ENCODE measurements at regions not wholly inside any gene's neighbourhood (a gene's known extent, or its start where the extent isn't known, plus 50 kb on each side); places are given as distances from the start of the nearest gene placed in this dataset.

DNA sequence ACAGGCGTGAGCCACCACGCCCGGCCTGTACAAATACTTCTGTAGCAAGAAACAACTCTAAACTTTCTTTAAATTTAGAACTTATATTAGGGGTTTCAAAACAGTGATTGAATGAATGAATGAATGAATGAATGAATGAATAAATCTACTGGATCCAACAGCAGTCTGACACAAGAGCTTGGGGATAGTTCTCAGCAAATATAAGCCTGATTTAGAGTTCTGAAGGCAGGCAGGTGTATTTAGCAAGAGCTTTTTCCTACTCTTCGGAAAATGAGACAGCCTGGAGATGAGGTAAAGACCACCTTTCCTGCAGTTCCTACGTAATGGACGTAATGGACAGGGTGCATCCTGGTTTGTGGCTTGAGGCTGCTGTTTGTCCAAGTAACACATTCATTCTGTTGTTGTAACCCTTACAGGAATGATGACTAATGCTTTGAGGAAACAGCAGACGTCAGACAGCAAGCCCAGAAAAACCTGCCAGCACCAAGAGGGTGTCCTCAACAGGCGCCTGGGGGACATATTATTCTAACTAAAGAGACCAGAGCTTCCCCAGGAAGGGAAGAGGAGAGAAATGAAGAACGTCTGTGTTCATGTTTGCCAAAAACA is 277.4 kb upstream of the SOX5 start:
- Histone ChIP-seq H3F3A (ENCODE audit: insufficient read depth) (no peaks in the 10 kb centered on the region), H3K36me3 (ENCODE audit: low read length) (no peaks in the 10 kb centered on the region), H3K9me2 (replicated peaks; ENCODE audit: insufficient read depth, low read length) (no peaks in the 10 kb centered on the region), H4K20me1 (ENCODE audit: low read depth, low read length) (no peaks in the 10 kb centered on the region), H3K9me3 (ENCODE audit: insufficient read depth, low read length) (no peaks in the 10 kb centered on the region), H3K4me3 (ENCODE audit: insufficient read depth, low read length, poor library complexity, severe bottlenecking) (no peak overlapping the region), H3K27ac (ENCODE audit: low read depth, low read length) (no peak overlapping the region), H3K9ac (ENCODE audit: low read length) (no peak overlapping the region), H3K27me3 (ENCODE audit: low read length) (no peaks in the 10 kb centered on the region), H3K79me2 (ENCODE audit: insufficient read depth, low read length) (no peaks in the 10 kb centered on the region), H3K4me2 (ENCODE audit: low read depth, low read length, poor library complexity, severe bottlenecking) (no peak overlapping the region), H2AFZ (ENCODE audit: low read depth, low read length, severe bottlenecking) (no peak overlapping the region)
- TF ChIP-seq CTCF (IDR thresholded peaks at IDR 0.05; ENCODE audit: insufficient read depth, low read length, poor library complexity, severe bottlenecking): no peak

DNA sequence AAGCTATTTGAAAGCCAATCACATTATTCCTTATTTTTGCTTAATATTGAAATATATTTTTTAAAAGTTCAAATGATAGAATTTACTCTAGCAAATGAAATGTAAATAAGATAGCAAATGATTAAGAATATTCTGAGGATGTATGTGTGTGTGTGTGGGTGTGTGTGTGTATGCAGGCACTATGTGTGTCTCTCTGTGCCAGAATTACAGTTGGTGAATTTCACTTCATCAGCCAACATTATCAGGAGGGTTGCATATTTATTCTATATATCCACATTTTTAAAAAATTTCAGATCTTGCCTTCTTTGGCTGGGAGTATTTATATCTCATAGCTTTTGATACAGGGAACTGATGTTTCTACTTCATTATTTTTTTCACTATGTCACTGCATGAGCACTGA is 274.9 kb upstream of the SOX5 start:
- H3F3A ChIP-seq (ENCODE audit: insufficient read depth): no peaks in the 10 kb centered on the region
- no peak overlapping the region for H3K27ac ChIP-seq (ENCODE audit: low read depth, low read length)
- no peak overlapping the region for H2AFZ ChIP-seq (ENCODE audit: low read depth, low read length, severe bottlenecking)
- H3K36me3 ChIP-seq (ENCODE audit: low read length): no peaks in the 10 kb centered on the region
- no peaks in the 10 kb centered on the region for H3K27me3 ChIP-seq (ENCODE audit: low read length)
- no peak overlapping the region for H3K4me2 ChIP-seq (ENCODE audit: low read depth, low read length, poor library complexity, severe bottlenecking)
- H3K4me3 ChIP-seq (ENCODE audit: insufficient read depth, low read length, poor library complexity, severe bottlenecking): no peak overlapping the region
- no peaks in the 10 kb centered on the region for H3K79me2 ChIP-seq (ENCODE audit: insufficient read depth, low read length)
- no peak overlapping the region for H3K9ac ChIP-seq (ENCODE audit: low read length)
- no peaks in the 10 kb centered on the region for H3K9me2 ChIP-seq (replicated peaks; ENCODE audit: insufficient read depth, low read length)
- no peaks in the 10 kb centered on the region for H4K20me1 ChIP-seq (ENCODE audit: low read depth, low read length)
- no peak for TF ChIP-seq CTCF (IDR thresholded peaks at IDR 0.05; ENCODE audit: insufficient read depth, low read length, poor library complexity, severe bottlenecking)
- no peak for TF ChIP-seq EZH2phosphoT487 (conservative IDR thresholded peaks at IDR 0.05; ENCODE audit: low read length)
- H3K9me3 ChIP-seq (ENCODE audit: insufficient read depth, low read length): no peaks in the 10 kb centered on the region

GRCh38 chr12:24223926-24224325 is 274.5 kb upstream of the SOX5 start:
- no peak overlapping the region for H3K4me2 ChIP-seq (ENCODE audit: low read depth, low read length, poor library complexity, severe bottlenecking)
- H3K9me3 ChIP-seq (ENCODE audit: insufficient read depth, low read length): no peaks in the 10 kb centered on the region
- no peaks in the 10 kb centered on the region for H3K9me2 ChIP-seq (replicated peaks; ENCODE audit: insufficient read depth, low read length)
- no peaks in the 10 kb centered on the region for H3F3A ChIP-seq (ENCODE audit: insufficient read depth)
- H4K20me1 ChIP-seq (ENCODE audit: low read depth, low read length): no peaks in the 10 kb centered on the region
- H3K4me3 ChIP-seq (ENCODE audit: insufficient read depth, low read length, poor library complexity, severe bottlenecking): no peak overlapping the region
- H2AFZ ChIP-seq (ENCODE audit: low read depth, low read length, severe bottlenecking): no peak overlapping the region
- H3K36me3 ChIP-seq (ENCODE audit: low read length): no peaks in the 10 kb centered on the region
- no peak overlapping the region for H3K9ac ChIP-seq (ENCODE audit: low read length)
- no peaks in the 10 kb centered on the region for H3K27me3 ChIP-seq (ENCODE audit: low read length)
- TF ChIP-seq CTCF (IDR thresholded peaks at IDR 0.05; ENCODE audit: insufficient read depth, low read length, poor library complexity, severe bottlenecking) (no peak), EZH2phosphoT487 (conservative IDR thresholded peaks at IDR 0.05; ENCODE audit: low read length) (no peak)
- H3K79me2 ChIP-seq (ENCODE audit: insufficient read depth, low read length): no peaks in the 10 kb centered on the region
- H3K27ac ChIP-seq (ENCODE audit: low read depth, low read length): no peak overlapping the region
